ENCODE measurements at regions not wholly inside any gene's neighbourhood (a gene's known extent, or its start where the extent isn't known, plus 50 kb on each side); places are given as distances from the start of the nearest gene placed in this dataset.

DNA sequence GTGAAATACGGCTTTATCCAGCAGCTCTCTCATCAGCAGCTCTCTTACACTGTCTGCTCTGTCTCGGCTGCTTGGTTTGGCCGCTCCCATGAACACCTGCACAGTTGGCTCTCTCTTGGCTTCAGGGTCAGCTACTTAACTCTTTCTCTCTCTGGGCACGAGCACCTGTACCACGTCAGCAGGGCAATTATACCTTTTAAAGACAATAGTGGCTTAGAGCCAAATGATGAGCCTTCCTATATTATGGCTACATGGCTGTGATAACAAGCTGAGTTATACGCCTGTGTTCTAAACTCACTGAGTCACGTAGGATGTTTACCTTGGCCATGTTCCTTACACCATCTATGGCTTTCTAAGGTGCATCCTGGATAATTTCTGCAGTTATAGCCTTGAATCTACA, 69.2 kb upstream of the CTNND2 start:
- TF ChIP-seq, protein P1, sequence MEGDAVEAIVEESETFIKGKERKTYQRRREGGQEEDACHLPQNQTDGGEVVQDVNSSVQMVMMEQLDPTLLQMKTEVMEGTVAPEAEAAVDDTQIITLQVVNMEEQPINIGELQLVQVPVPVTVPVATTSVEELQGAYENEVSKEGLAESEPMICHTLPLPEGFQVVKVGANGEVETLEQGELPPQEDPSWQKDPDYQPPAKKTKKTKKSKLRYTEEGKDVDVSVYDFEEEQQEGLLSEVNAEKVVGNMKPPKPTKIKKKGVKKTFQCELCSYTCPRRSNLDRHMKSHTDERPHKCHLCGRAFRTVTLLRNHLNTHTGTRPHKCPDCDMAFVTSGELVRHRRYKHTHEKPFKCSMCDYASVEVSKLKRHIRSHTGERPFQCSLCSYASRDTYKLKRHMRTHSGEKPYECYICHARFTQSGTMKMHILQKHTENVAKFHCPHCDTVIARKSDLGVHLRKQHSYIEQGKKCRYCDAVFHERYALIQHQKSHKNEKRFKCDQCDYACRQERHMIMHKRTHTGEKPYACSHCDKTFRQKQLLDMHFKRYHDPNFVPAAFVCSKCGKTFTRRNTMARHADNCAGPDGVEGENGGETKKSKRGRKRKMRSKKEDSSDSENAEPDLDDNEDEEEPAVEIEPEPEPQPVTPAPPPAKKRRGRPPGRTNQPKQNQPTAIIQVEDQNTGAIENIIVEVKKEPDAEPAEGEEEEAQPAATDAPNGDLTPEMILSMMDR (conservative IDR thresholded peaks at IDR 0.05; ENCODE audit: low read length): no peak
- no peak for TF ChIP-seq EZH2phosphoT487 (IDR thresholded peaks at IDR 0.05; ENCODE audit: borderline replicate concordance, low read depth, low read length)
